NCI-H345 treated with DMSO at 0.1 percent for 48 hours (cell line): ENCODE measurements at regions not wholly inside any gene's neighbourhood (a gene's known extent, or its start where the extent isn't known, plus 50 kb on each side); places are given as distances from the start of the nearest gene placed in this dataset.
"Not testable (repeated sequence)": the region's sequence is repeated elsewhere in the genome, so short reads cannot be mapped to it uniquely, and the experiment has no call there.

Experiments
- DNase-seq: peaks from one replicate; lab custom pipeline; 2025; ENCODE audit not compliant: unreplicated experiment; lab: John Stamatoyannopoulos, UW

DNA sequence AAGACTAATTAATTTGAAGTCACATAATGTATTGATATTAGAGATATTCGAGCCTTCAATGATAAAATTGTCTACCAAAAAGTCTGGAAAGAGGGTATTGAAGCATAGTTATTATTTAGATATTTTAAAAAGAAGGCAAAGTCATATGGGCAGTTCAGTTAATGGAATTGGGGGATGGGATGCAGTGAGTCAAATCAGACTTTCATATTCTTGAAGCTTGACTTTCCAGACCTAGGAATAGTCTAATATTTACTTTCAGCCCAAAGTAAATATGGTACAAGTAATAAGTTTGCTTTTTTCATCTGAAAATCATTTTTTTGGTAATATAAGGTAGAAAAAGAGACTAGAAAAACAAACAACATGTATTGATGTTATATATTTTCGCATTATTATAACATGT lies 2017.8 kb downstream of the C4orf33 start:
- DNase-seq: no peak

DNA sequence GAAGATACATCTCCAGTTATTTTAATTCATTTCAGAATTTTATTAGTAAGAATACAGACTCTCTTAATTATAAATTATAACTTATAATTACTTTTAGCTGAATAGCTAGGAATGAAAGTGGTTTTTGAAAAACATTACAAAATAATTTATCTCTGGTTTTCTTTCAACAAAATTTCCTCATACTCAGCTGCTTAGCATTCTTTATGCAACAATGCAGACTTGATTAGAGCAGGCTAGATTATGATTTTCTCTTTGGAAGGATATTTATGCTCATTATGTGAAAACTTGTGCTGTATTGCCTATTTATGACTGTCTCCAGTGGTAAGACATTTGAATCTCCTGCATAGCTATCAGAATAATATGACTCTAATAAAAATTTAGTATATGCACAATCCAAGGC lies 2023.7 kb downstream of the C4orf33 start:
- DNase-seq: no peak

DNA sequence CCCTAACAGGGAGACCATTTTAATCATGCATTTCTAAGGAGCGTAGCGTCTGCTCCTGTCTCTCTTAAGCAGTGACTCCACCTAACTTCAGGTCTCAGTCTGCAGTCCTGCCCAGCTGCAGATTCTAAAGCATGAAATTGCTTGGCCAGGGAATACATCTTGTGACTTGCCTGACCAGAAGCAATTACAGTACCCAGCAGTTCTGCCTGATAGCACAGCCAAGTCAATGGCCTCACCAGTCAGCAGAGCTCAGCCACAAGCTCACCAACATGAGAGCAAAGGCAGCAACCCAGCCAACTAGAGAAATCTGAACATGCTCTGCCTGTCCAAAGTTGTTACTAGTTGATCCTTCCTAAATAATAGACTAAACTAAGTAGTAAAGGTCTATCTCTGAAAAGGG lies 2011.9 kb upstream of the PCDH10 start:
- DNase-seq: no peak

DNA sequence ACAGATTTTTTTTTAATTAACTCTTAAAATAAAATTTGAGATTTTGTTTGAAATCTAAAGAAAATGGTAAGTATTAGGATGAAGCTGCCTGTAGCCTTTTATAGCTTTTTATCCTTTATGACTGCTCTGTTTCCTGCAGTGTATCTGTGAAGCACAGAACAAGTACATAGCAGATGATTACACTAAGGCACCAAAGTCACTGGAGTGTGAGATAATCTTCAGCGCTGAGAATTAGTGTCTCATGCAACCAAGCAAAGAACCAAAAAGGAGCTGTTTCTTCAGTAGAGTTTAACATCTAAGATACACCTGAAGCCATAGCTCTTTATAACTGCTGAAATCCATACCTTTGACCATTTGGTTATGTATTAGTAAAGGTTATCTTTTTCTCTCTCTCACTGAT lies 1989.8 kb upstream of the PCDH10 start:
- no peak for DNase-seq

DNA sequence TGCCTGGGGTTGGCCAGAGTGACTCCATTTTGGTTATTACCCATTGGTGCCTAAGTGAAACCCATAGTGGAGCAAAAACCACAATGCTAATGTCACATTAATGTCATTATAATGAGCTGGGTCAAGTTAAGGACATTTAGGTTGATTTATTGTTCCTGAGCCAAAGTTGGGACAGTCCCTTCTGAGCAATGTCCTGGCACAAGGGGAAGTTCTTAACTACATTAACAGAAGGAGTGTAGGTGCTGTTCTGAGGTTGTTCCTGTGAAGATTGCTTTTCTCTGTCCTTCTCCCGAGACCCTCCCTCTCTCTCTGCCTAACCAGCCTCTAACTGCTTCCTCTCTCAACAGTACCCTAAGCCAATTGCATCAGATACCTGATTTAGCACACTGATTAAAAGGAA lies 1956.8 kb upstream of the PCDH10 start:
- DNase-seq: no peak

DNA sequence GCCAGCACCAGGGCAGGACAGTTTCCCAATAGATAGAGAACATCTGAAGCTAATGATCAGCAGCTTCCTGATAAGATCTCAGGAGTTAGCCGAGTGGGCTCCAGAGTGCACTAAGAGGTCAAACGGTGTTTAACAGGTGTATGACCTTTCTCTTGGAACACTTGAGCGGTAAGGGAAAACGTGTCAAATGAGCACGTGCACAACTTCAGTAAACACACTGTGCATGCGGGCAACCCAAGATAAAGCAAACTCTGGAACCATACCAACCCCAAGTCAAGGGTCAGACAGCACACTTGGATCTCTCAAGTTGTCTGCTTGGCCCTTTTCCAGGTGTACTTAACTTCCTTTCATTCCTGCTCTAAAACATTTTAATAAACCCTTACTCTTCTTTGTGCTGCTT lies 1941.5 kb upstream of the PCDH10 start:
- no peak for DNase-seq

DNA sequence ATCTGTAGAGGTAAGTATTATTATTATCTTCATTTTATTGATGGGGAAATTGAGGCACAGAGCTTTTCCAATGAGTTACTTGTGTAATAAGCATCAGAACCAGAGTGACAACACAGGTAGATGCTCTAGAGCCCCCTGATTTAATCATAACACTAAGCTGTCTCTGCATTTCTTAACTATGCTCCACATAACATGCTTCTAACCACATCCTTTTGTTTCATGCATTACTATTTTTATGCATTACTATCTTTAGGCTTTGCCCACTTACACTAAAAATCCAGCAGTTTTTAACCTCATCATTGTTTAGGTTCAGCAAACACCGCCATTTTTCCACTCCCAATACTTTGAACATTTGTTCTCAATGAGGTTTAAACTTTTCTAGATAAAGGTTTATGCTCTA lies 1900.8 kb upstream of the PCDH10 start:
- DNase-seq: no peak

DNA sequence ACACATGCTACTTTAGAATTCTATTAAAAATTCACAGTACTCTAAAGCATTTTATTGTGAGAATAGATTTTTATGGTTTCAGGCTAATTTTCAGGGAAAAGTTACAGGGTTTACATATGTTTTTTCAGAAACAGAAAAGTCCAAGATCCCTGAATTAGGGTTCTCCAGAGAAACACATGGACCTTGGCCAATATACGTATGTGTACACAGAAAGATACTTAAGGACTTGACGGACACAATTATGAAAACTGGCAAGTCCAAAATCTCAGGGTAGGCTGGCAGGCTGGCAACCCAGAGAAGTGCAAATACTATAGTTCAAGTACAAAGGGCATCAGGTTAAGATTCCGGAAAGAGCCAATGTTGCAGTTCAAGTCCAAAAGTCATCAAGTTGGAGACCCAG lies 1897.8 kb upstream of the PCDH10 start:
- no peak for DNase-seq

DNA sequence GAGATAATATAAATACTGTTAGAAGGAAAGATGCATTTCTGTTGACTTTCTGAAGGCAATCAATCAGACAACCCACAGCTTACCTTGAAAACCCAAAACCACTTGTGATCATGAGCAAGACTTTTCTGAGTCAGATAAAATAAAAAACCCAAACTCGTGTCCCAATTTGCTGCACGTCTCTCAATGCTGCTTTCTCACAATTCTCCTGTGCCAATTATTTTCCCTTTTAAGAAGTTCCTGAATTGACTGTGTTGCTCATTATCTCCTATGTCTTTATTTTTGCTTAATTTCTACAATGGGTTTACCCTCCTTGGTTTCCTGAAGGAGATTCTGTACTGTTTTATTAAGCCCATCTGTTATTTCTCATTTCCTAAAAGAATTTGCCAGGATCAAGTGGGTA lies 1891.9 kb upstream of the PCDH10 start:
- DNase-seq: no peak

DNA sequence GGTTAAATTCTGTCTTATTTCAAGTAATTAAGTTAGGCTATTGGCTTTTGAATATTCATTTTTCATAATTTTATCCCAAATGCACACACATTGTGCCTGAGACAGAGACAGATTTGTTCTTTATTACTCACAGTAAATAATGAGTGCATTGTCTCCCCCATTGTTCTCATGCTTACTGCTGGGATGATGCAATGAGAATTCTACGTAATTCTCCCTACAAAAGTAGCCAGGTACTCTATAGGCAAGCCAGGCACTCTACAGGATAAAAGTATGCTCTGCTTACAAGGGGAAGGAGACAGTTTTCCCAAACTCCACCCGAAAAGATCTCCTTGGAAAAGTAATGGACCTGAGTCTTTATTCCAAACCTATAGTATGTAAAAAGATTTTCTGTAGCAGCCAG lies 1890.7 kb upstream of the PCDH10 start:
- no peak for DNase-seq

DNA sequence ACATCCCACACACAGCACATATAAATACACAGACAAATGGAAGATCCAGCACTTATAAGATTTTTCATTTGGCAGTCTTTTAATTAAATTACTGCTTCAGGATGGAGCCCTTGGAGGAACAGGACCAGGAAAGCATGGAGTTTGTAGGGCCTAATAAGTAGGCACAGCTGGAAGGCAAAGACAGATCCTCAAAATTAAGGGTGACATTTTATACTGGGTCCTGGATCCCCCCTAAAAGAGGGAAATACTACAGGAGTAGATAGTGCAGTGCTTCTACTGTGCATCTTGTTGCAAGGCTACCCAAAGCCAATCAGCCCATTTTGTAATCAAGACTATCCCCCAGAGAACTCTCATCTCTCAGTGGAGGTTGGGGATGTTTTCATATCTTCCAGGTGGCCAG lies 1860.7 kb upstream of the PCDH10 start:
- no peak for DNase-seq

DNA sequence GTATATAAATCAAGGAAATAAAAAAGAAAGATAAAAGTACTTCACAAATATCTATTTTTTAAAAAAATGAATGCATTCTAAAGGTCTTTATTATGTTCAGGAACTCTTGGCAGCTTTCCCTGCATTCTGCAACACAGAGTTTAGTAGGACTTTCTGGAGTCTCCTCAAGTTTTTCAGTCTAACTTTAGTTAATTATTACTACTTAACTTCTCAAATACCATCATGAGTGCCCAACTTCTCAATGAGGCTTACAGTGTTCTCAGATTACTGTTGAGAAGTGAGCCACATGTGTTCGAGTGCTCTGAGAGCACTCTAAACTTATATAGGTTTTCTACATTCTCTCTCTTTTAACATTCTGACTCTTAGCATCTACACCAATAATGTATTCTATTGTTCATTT lies 1852.9 kb upstream of the PCDH10 start:
- DNase-seq: no peak

DNA sequence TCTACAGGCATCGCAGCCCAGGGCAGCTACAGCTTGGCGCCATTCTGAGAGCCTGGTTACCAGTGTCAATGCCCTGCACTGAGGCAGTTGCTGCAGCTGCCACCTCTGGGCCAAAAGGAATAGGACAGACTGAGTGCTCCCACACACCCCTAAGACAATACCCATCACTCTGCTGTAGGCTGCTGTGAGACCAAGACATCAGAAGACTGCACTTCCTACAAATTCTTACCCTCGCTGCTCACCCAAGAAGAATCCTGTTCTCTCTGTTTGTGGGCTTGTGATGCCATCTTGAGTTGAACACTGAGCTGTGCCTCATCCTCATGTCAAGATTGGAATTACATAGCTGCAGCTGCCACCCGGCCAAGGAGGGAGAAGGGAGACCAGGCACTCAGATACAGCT lies 1847.0 kb upstream of the PCDH10 start:
- no peak for DNase-seq

DNA sequence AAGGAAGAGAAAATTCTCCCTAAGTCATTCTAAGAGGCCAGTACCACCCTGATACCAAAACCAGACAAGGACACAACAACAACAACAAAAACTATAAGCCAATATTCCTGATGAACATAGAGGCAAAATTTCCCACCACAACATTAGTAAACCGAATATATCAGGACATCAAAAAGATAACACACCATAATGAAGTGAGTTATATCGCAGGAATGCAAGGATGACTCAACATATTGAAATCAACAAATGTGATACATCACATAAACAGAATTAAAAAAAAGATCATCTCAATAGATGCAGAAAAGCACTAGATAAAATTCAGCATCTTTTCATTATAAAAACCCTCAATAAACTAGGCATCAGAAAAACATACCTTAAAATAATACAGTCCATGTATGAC lies 1844.4 kb upstream of the PCDH10 start:
- no peak for DNase-seq

DNA sequence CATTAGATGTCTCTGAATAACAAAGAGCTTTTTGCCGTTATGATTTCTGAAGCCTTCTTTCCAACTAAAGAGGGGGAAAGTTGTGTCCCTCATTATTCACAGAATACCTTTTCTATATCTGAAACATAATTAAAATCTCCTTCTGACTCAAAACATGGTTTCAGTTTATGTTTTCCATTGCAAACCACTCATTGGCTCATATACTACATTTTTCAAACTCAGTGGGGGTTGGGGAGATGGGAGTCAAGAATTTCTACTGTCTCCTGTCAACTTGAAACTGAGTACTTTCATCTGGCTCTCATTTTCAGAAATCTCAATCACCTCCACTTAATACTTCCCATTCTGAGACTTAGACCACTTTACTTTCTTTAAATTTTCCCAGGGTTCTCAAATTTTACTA lies 1839.5 kb upstream of the PCDH10 start:
- no peak for DNase-seq

DNA sequence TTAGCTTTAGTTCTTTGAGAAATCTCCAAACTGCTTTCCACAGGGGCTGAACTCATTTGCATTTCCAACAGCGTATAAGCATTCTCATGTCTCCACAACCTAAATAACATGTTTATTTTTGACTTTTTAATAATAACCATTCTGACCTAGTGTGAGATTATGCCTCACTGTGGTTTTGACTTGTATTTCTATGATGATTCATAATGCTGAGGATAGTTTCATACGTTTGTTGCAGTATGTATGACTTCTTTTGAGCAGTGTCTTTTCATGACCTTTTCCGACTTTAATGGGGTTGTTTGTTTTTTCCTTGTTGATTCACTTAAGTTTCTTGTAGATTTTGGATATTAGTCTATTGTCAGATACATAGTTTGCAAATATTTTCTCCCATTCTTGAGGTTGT lies 1833.0 kb upstream of the PCDH10 start:
- no peak for DNase-seq

DNA sequence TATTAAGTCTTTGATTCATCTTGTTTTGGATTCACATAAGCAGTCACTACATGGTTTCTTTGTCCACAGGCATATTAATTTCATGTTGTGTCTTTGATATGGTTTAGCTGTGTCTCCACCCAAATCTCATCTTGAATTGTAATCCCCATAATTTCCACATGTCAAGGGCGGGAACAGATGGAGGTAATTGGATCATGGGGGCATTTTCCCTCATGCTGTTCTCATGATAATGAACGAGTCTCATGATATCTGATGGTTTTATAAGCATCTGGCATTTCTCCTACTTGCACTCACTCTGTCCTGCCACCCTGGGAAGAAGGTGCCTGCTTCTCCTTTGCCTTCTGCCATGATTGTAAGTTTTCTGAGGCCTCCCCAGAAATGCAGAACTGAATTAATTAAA lies 1811.2 kb upstream of the PCDH10 start:
- DNase-seq: no peak

DNA sequence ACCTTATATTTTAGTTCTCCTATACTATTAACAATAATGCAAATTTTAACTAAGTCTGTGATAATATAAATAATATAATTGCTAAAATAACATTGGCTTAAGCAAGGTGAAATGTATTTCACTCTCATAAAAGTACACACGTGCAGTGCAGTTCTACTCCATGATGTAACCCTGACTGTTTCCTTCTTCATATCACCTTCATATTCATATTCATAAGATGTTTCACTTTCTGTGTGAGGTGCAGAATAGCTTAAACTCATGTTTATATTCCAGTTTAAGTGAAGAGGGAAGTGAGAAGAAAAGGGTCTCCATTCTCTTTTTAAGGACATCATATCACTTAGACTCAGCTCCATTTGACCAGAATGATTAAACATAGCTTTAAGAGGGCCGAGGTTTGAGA lies 1810.0 kb upstream of the PCDH10 start:
- DNase-seq: no peak

DNA sequence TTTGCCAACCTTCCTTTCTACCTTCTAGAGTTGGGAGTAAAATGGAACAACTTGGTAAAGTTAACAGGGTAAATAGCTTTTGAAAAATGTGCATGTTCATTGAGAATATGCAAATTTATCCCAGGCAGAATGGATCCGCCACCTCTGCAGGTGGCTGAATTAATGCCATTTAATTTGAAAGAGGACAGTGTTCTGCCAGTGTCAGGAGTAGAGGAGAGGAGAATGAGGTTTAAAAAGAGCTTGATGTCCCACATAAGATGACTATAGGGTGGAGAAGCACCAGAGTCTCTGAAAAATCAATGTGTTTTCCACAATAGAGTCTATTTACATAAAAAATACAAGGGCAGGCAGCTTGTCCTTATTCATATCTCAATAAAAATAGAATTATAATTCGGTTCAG lies 1804.3 kb upstream of the PCDH10 start:
- no peak for DNase-seq

DNA sequence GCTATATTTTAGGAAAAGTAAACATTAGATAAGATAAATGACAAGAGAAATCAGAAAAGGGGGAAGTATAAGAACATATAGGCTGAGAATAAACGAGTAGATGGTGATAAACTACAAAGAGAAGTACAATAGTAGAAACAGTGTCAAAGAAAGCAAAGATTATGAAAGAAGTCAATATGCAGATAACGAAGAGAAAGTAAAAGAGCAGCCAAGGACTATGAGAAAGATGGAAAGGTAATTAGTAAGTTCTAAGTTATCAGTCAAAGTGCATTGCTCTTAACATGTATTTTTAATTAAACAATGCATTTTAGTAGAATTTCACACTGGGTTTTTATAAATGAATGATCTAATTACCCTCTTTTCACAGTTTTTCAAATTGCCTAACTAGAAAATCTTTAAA lies 1801.3 kb upstream of the PCDH10 start:
- DNase-seq: no peak

DNA sequence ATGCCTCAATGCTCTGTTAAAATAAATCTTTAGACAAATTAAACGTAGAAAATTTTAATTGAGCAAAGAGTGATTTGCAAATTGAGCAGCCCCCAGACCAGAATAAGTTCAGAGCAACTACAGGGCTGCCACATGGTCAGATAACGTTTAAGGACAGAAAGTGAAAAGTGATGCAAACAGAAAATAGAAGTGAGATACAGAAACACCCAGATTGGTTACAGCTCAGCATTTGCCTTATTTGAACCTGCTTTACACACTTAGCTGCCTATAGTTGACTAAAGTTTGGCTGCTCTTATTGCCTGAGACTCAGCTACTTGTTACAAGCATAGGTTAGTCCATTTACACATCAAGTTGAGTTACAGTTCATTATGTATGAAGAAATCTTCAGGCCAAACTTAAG lies 1800.8 kb upstream of the PCDH10 start:
- DNase-seq: no peak

DNA sequence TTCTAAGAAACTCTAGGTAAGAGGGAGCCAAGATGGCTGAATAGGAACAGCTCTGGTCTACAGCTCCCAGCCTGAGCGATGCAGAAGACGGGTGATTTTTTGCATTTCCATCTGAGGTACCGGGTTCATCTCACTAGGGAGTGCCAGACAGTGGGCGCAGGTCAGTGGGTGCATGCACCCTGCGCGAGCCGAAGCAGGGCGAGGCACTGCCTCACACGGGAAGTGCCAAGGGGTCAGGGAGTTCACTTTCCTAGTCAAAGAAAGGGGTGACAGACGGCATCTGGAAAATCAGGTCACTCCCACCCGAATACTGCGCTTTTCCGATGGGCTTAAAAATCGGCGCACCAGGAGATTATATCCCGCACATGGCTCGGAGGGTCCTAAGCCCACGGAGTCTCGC lies 1796.7 kb upstream of the PCDH10 start:
- DNase-seq: not testable (repeated sequence)

DNA sequence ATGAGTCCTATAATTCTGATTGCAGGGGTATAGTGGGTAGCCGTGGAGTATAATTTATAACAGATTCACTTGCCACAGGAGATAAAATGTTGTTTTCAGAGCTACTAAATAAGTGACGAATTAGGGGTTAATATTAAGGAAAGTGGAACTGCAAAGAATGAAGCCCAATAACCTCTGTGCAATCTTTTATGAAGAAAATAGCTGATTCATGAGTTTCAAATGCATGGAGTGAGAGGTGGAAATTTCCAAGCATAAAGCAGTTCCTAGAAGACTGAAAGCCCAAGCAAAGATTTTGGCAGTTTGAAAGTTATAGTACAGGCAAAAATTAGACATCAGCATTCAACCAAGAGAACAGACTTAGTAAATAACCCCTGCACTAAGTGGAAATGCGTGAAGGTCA lies 1782.4 kb upstream of the PCDH10 start:
- no peak for DNase-seq

DNA sequence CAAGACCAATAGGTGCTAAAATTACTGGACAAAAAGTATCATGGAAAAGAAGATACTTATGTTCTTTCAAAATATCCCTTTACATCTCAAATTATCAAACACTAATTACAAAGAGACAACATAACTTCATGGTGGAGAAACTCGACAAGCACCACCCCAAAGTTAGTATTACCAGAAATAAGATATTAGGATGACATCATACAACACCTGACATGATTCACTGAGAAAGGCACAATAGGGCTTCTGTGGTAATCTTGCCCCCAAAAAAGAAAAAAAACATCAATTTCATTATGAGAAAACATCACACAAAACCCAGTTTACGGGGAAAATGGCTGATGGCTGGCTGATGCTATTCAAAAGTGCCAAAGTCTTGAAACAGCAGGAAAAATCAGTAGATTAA lies 1781.7 kb upstream of the PCDH10 start:
- no peak for DNase-seq
